Muscle layer of duodenum (tissue), 2 donors: ENCODE measurements at regions not wholly inside any gene's neighbourhood (a gene's known extent, or its start where the extent isn't known, plus 50 kb on each side); places are given as distances from the start of the nearest gene placed in this dataset.
"Not testable (repeated sequence)": the region's sequence is repeated elsewhere in the genome, so short reads cannot be mapped to it uniquely, and the experiment has no call there.

Experiments
- H3K27ac ChIP-seq: one replicate; pipeline ENCODE4 v1.7.0; 2013; ENCODE audit warnings: mild to moderate bottlenecking, low read length
- H3K27me3 ChIP-seq: one replicate; pipeline ENCODE4 v1.7.0; 2013; ENCODE audit warnings: low read depth, mild to moderate bottlenecking, control low read depth, low read length
- H3K36me3 ChIP-seq, 2 donors: one replicate each; pipeline ENCODE4 v1.7.0; 2013; ENCODE audit warnings: low read length in 2 of 2, control low read depth in 1 of 2, mild to moderate bottlenecking in 1 of 2; ENCODE audit not compliant: insufficient read depth in 2 of 2, control insufficient read depth in 1 of 2
- H3K4me1 ChIP-seq, 2 donors: one replicate each; pipeline ENCODE4 v1.7.0; 2013; ENCODE audit warnings: low read length in 2 of 2, mild to moderate bottlenecking in 2 of 2, control low read depth in 1 of 2, moderate library complexity in 1 of 2; ENCODE audit not compliant: insufficient read depth in 2 of 2, control insufficient read depth in 1 of 2
- H3K4me3 ChIP-seq, 2 donors: one replicate each; pipeline ENCODE4 v1.7.0; 2013; ENCODE audit warnings: low read length in 2 of 2, low read depth in 1 of 2, mild to moderate bottlenecking in 1 of 2
- H3K9me3 ChIP-seq, 2 donors: one replicate each; pipeline ENCODE4 v1.7.0; 2013; ENCODE audit warnings: low read length in 2 of 2, control low read depth in 1 of 2, mild to moderate bottlenecking in 1 of 2; ENCODE audit not compliant: control insufficient read depth in 1 of 2
- donor health status: healthy.

GRCh38 chr10:9450801-9451200, 1396.3 kb downstream of the GATA3 start:
- Histone ChIP-seq H3K27me3 (no peaks in the 10 kb centered on the region), H3K4me3 (no peak overlapping the region), H3K27ac (no peak overlapping the region)

GRCh38 chr10:9451211-9451773, 1396.8 kb downstream of the GATA3 start:
- H3K4me1 ChIP-seq, result peaks cover 0 to 6% of the 10 kb centered on the region in 2 donors
- H3K36me3 ChIP-seq, result no peaks in the 10 kb centered on the region
- peaks cover 0 to 4% of the 10 kb centered on the region in 2 donors for H3K9me3 ChIP-seq
- no peaks in the 10 kb centered on the region for H3K27me3 ChIP-seq
- H3K4me3 ChIP-seq, result no peak overlapping the region
- no peak overlapping the region for H3K27ac ChIP-seq

More at GRCh38 chr10:9450801-9451200, 1396.3 kb downstream of the GATA3 start:
- H3K36me3 ChIP-seq, result no peaks in the 10 kb centered on the region
- H3K4me1 ChIP-seq, result peaks cover 0 to 6% of the 10 kb centered on the region in 2 donors
- H3K9me3 ChIP-seq, result peaks cover 0 to 4% of the 10 kb centered on the region in 2 donors

- no peak overlapping the region for H3K27ac ChIP-seq
- peaks cover 0 to 4% of the 10 kb centered on the region in 2 donors for H3K9me3 ChIP-seq
- no peaks in the 10 kb centered on the region for H3K36me3 ChIP-seq
- peaks cover 0 to 6% of the 10 kb centered on the region in 2 donors for H3K4me1 ChIP-seq
- no peaks in the 10 kb centered on the region for H3K27me3 ChIP-seq
- H3K4me3 ChIP-seq, result no peak overlapping the region
Observed at GRCh38 chr10:9452056-9452455, 1397.6 kb downstream of the GATA3 start.

GRCh38 chr10:9453871-9454270, 1399.4 kb downstream of the GATA3 start:
- not testable (repeated sequence) for H3K4me1 ChIP-seq, H3K27ac ChIP-seq, H3K9me3 ChIP-seq, H3K4me3 ChIP-seq, H3K36me3 ChIP-seq, H3K27me3 ChIP-seq

GRCh38 chr10:9469663-9470205, 1415.2 kb downstream of the GATA3 start:
- no peaks in the 10 kb centered on the region for H3K27me3 ChIP-seq
- H3K27ac ChIP-seq, result no peak overlapping the region
- no peak overlapping the region for H3K4me3 ChIP-seq
- H3K4me1 ChIP-seq, result no peaks in the 10 kb centered on the region
- no peaks in the 10 kb centered on the region for H3K36me3 ChIP-seq
- no peaks in the 10 kb centered on the region for H3K9me3 ChIP-seq

- Histone ChIP-seq H3K36me3 (no peaks in the 10 kb centered on the region), H3K9me3 (no peaks in the 10 kb centered on the region), H3K4me1 (no peaks in the 10 kb centered on the region), H3K27me3 (no peaks in the 10 kb centered on the region), H3K4me3 (no peak overlapping the region), H3K27ac (no peak overlapping the region)
Observed at GRCh38 chr10:9470581-9470980, 1416.1 kb downstream of the GATA3 start.

- Histone ChIP-seq H3K4me1 (no peaks in the 10 kb centered on the region), H3K27me3 (no peaks in the 10 kb centered on the region), H3K36me3 (no peaks in the 10 kb centered on the region), H3K4me3 (no peak overlapping the region), H3K27ac (no peak overlapping the region), H3K9me3 (no peaks in the 10 kb centered on the region)
Observed at GRCh38 chr10:9501944-9502343, 1447.5 kb downstream of the GATA3 start.

- H3K27me3 ChIP-seq, result no peaks in the 10 kb centered on the region
- H3K27ac ChIP-seq, result no peak overlapping the region
- H3K9me3 ChIP-seq, result no peaks in the 10 kb centered on the region
- no peaks in the 10 kb centered on the region for H3K4me1 ChIP-seq
- H3K4me3 ChIP-seq, result no peak overlapping the region
- H3K36me3 ChIP-seq, result no peaks in the 10 kb centered on the region
Observed at GRCh38 chr10:9504227-9504626, 1449.7 kb downstream of the GATA3 start.

- Histone ChIP-seq H3K9me3 (no peaks in the 10 kb centered on the region), H3K36me3 (no peaks in the 10 kb centered on the region), H3K27ac (no peak overlapping the region), H3K4me3 (no peak overlapping the region), H3K4me1 (no peaks in the 10 kb centered on the region), H3K27me3 (no peaks in the 10 kb centered on the region)
Observed at GRCh38 chr10:9505546-9505945, 1451.1 kb downstream of the GATA3 start.

- no peak overlapping the region for H3K27ac ChIP-seq
- no peaks in the 10 kb centered on the region for H3K27me3 ChIP-seq
- H3K4me1 ChIP-seq, result no peaks in the 10 kb centered on the region
- no peak overlapping the region for H3K4me3 ChIP-seq
- no peaks in the 10 kb centered on the region for H3K36me3 ChIP-seq
- no peaks in the 10 kb centered on the region for H3K9me3 ChIP-seq
Observed at GRCh38 chr10:9508606-9509005, 1454.1 kb downstream of the GATA3 start.

GRCh38 chr10:9510626-9511025, 1456.1 kb downstream of the GATA3 start:
- no peaks in the 10 kb centered on the region for H3K9me3 ChIP-seq
- H3K27me3 ChIP-seq, result no peaks in the 10 kb centered on the region
- H3K27ac ChIP-seq, result no peak overlapping the region
- H3K4me3 ChIP-seq, result no peak overlapping the region
- H3K36me3 ChIP-seq, result no peaks in the 10 kb centered on the region
- no peaks in the 10 kb centered on the region for H3K4me1 ChIP-seq

GRCh38 chr10:9515922-9516321, 1461.4 kb downstream of the GATA3 start:
- no peaks in the 10 kb centered on the region for H3K36me3 ChIP-seq
- H3K4me1 ChIP-seq, result peaks cover 0 to 5% of the 10 kb centered on the region in 2 donors
- no peak overlapping the region for H3K27ac ChIP-seq

More at GRCh38 chr10:9515922-9516321, 1461.4 kb downstream of the GATA3 start:
- Histone ChIP-seq H3K9me3 (no peaks in the 10 kb centered on the region), H3K27me3 (no peaks in the 10 kb centered on the region), H3K4me3 (no peak overlapping the region)
